Smooth muscle cell (in vitro differentiated cells): ENCODE measurements at regions not wholly inside any gene's neighbourhood (a gene's known extent, or its start where the extent isn't known, plus 50 kb on each side); places are given as distances from the start of the nearest gene placed in this dataset.

ENCODE experiments used
- DNase-seq: peaks from one replicate; lab custom pipeline; 2025; ENCODE audit not compliant: unreplicated experiment; lab: John Stamatoyannopoulos, UW
- H2AFZ ChIP-seq: fragments of 200-600 bp; sonication (generic); 2 replicates; pipeline ENCODE4 v1.6.0; 2016; ENCODE audit warnings: antibody characterized with exemption, low read depth, mild to moderate bottlenecking
- H3F3A ChIP-seq: fragments of 200-600 bp; sonication (generic); 2 replicates; pipeline ENCODE4 v1.6.0; 2017; ENCODE audit warnings: antibody characterized with exemption, low read depth
- H3K27ac ChIP-seq: fragments of 200-600 bp; sonication (generic); 2 replicates; pipeline ENCODE4 v1.5.1; 2016; ENCODE audit warnings: low read depth, mild to moderate bottlenecking
- H3K27me3 ChIP-seq: fragments of 200-600 bp; sonication (generic); 2 replicates; pipeline ENCODE4 v1.6.1; 2016; ENCODE audit warnings: low read depth, mild to moderate bottlenecking
- H3K36me3 ChIP-seq: fragments of 200-600 bp; sonication (generic); 2 replicates; pipeline ENCODE4 v1.5.1; 2016; ENCODE audit warnings: low read depth
- H3K4me1 ChIP-seq: fragments of 200-600 bp; sonication (generic); 2 replicates; pipeline ENCODE4 v1.5.1; 2016; ENCODE audit warnings: low read depth
- H3K4me2 ChIP-seq: fragments of 200-600 bp; sonication (generic); 2 replicates; pipeline ENCODE4 v1.6.0; 2016; ENCODE audit warnings: mild to moderate bottlenecking
- H3K4me3 ChIP-seq: fragments of 200-600 bp; sonication (generic); 2 replicates; pipeline ENCODE4 v1.5.1; 2016; ENCODE audit warnings: mild to moderate bottlenecking
- H3K79me2 ChIP-seq: fragments of 200-600 bp; sonication (generic); 2 replicates; pipeline ENCODE4 v1.6.0; 2016; ENCODE audit warnings: low read depth, mild to moderate bottlenecking
- H3K9ac ChIP-seq: fragments of 200-600 bp; sonication (generic); 2 replicates; pipeline ENCODE4 v1.6.0; 2016; ENCODE audit warnings: low read depth
- H3K9me3 ChIP-seq: fragments of 200-600 bp; sonication (generic); replicated peaks from 2 replicates; pipeline ENCODE4 v1.5.1; 2016; ENCODE audit warnings: low read depth
- H4K20me1 ChIP-seq: fragments of 200-600 bp; sonication (generic); 2 replicates; pipeline ENCODE4 v1.6.0; 2016; ENCODE audit warnings: low read depth
- CTCF ChIP-seq: fragments of 200-600 bp; sonication (generic); IDR thresholded peaks from 2 replicates; pipeline ENCODE4 v1.5.1; 2017; ENCODE audit warnings: borderline replicate concordance, mild to moderate bottlenecking, antibody characterized with exemption; ENCODE audit not compliant: insufficient read depth, poor library complexity, severe bottlenecking
- WGBS: methylation state at CpG from one replicate; pipeline ENCODE4 v1.1.7; 2016; ENCODE audit warnings: low lambda C conversion rate; 5-methylcytosine and 5-hydroxymethylcytosine counted together

- Histone ChIP-seq H3K9ac (no peak overlapping the region), H3K27ac (no peak overlapping the region), H2AFZ (no peak overlapping the region), H3K9me3 (peaks cover 9% of the 10 kb centered on the region), H3K79me2 (no peaks in the 10 kb centered on the region), H4K20me1 (no peaks in the 10 kb centered on the region), H3F3A (no peaks in the 10 kb centered on the region), H3K4me3 (no peak overlapping the region), H3K4me1 (no peaks in the 10 kb centered on the region), H3K4me2 (no peak overlapping the region), H3K36me3 (peaks cover 8% of the 10 kb centered on the region), H3K27me3 (no peaks in the 10 kb centered on the region)
- no peak for DNase-seq
- no peak for TF ChIP-seq CTCF
Observed at GRCh38 chr7:130825819-130826218, 91.8 kb upstream of the KLF14 start.

- Histone ChIP-seq H3K27ac (no peak overlapping the region), H2AFZ (no peak overlapping the region), H4K20me1 (no peaks in the 10 kb centered on the region), H3K4me1 (no peaks in the 10 kb centered on the region), H3K79me2 (no peaks in the 10 kb centered on the region), H3K4me3 (no peak overlapping the region), H3F3A (no peaks in the 10 kb centered on the region), H3K9me3 (peaks cover 9% of the 10 kb centered on the region), H3K36me3 (peaks cover 8% of the 10 kb centered on the region), H3K4me2 (no peak overlapping the region), H3K9ac (no peak overlapping the region), H3K27me3 (no peaks in the 10 kb centered on the region)
- no peak for DNase-seq
- WGBS, result 67% methylated on average over 2 of the region's 2 CpGs
- no peak for TF ChIP-seq CTCF
Observed at GRCh38 chr7:130829415-130829814, 95.4 kb upstream of the KLF14 start.

- Histone ChIP-seq H3K79me2 (no peaks in the 10 kb centered on the region), H3K36me3 (peaks cover 5% of the 10 kb centered on the region), H3K9me3 (peaks cover 9% of the 10 kb centered on the region), H4K20me1 (no peaks in the 10 kb centered on the region), H3K27me3 (no peaks in the 10 kb centered on the region), H3K9ac (no peak overlapping the region), H2AFZ (no peak overlapping the region), H3K27ac (no peak overlapping the region), H3F3A (peaks cover 4% of the 10 kb centered on the region), H3K4me2 (no peak overlapping the region), H3K4me1 (no peaks in the 10 kb centered on the region), H3K4me3 (no peak overlapping the region)
- no peak for DNase-seq
- no peak for TF ChIP-seq CTCF
- WGBS, result 50% methylated on average over 3 of the region's 3 CpGs
Observed at GRCh38 chr7:130831322-130831721, 97.3 kb upstream of the KLF14 start.

DNA sequence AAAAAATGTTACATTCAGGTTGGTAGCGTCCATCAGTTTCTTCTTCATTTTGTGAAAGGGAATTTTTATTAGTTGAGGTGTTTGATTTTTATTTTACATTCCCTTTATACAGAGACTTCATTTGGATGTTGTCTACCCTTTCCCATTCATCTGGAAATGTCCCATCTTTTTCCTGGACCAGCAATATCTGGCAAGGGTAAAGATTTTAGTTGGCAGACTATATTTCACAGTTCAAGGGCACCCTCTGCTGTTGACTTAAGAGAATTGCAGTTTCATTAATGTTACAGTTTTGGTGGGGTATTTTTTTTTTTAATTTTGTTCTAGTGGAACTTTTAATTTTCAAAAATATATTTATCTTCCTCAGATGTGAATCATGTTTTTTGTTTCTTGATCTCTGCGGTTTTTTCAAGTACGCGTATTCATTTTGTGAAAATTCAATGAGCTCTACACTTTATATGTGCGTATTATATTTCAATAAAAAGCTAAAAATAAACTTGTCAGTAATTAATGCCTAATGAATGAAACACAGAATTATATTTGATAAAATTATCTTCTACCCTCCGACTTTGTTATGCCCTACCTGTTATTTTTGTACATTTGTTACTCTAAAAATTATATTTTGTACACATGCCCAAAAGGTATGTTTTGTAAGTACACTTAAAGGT is 97.9 kb upstream of the KLF14 start:
- peak; percentile 83 for TF ChIP-seq CTCF
- Histone ChIP-seq H3K36me3 (peaks cover under 1% of the 10 kb centered on the region), H3K27me3 (no peaks in the 10 kb centered on the region), H3K79me2 (no peaks in the 10 kb centered on the region), H2AFZ (peak overlapping the region; percentile 1), H3K4me2 (no peak overlapping the region), H3K4me3 (no peak overlapping the region), H3F3A (peaks cover 4% of the 10 kb centered on the region), H3K9ac (no peak overlapping the region), H3K9me3 (peaks cover 5% of the 10 kb centered on the region), H3K4me1 (no peaks in the 10 kb centered on the region), H3K27ac (no peak overlapping the region), H4K20me1 (no peaks in the 10 kb centered on the region)
- DNase-seq, result no peak
- WGBS, result 33% methylated on average over 6 of the region's 6 CpGs
